ENCODE measurements at regions not wholly inside any gene's neighbourhood (a gene's known extent, or its start where the extent isn't known, plus 50 kb on each side); places are given as distances from the start of the nearest gene placed in this dataset.
"Not testable (repeated sequence)": the region's sequence is repeated elsewhere in the genome, so short reads cannot be mapped to it uniquely, and the experiment has no call there.

GRCh38 chr1:221279146-221279545 lies 399.9 kb downstream of the HLX start (continued):
- TF ChIP-seq CTCF (IDR thresholded peaks at IDR 0.05; ENCODE audit: poor library complexity, severe bottlenecking) = no peak

GRCh38 chr1:221283532-221283931 lies 404.3 kb downstream of the HLX start:
- TF ChIP-seq RAD21 (conservative IDR thresholded peaks at IDR 0.05) = no peak
- no peak for TF ChIP-seq SMC3 (conservative IDR thresholded peaks at IDR 0.05; ENCODE audit: poor library complexity)
- Histone ChIP-seq H3K9me3 (ENCODE audit: low read length) (no peaks in the 10 kb centered on the region), H3K9me2 (ENCODE audit: insufficient read depth, low read length) (no peaks in the 10 kb centered on the region), H3K4me2 (ENCODE audit: low read length) (peak overlapping the region; percentile 10), H3K4me3 (ENCODE audit: low read length) (no peak overlapping the region), H3K9ac (ENCODE audit: low read length) (no peak overlapping the region), H3K79me2 (replicated peaks; ENCODE audit: insufficient read depth, low read length) (no peaks in the 10 kb centered on the region), H3K36me3 (ENCODE audit: insufficient read depth, low read length) (no peaks in the 10 kb centered on the region), H3F3A (ENCODE audit: insufficient read depth, low read length, poor library complexity, severe bottlenecking) (no peaks in the 10 kb centered on the region), H2AFZ (ENCODE audit: low read depth, low read length) (no peak overlapping the region), H3K27me3 (ENCODE audit: insufficient read depth, low read depth, low read length) (no peaks in the 10 kb centered on the region), H3K27ac (ENCODE audit: low read length) (no peak overlapping the region), H4K20me1 (ENCODE audit: insufficient read depth) (no peaks in the 10 kb centered on the region)

GRCh38 chr1:221284028-221284427 lies 404.8 kb downstream of the HLX start:
- H3K9me3 ChIP-seq (ENCODE audit: low read length) = no peaks in the 10 kb centered on the region
- no peaks in the 10 kb centered on the region for H3F3A ChIP-seq (ENCODE audit: insufficient read depth, low read length, poor library complexity, severe bottlenecking)
- H3K9me2 ChIP-seq (ENCODE audit: insufficient read depth, low read length) = no peaks in the 10 kb centered on the region
- H4K20me1 ChIP-seq (ENCODE audit: insufficient read depth) = no peaks in the 10 kb centered on the region
- no peak overlapping the region for H3K9ac ChIP-seq (ENCODE audit: low read length)
- no peak overlapping the region for H3K27ac ChIP-seq (ENCODE audit: low read length)
- H3K27me3 ChIP-seq (ENCODE audit: insufficient read depth, low read depth, low read length) = no peaks in the 10 kb centered on the region
- no peak overlapping the region for H2AFZ ChIP-seq (ENCODE audit: low read depth, low read length)
- no peaks in the 10 kb centered on the region for H3K36me3 ChIP-seq (ENCODE audit: insufficient read depth, low read length)
- H3K4me2 ChIP-seq (ENCODE audit: low read length) = peak overlapping the region; percentile 10
- no peaks in the 10 kb centered on the region for H3K79me2 ChIP-seq (replicated peaks; ENCODE audit: insufficient read depth, low read length)
- no peak for TF ChIP-seq MXI1 (conservative IDR thresholded peaks at IDR 0.05; ENCODE audit: poor library complexity, severe bottlenecking)
- TF ChIP-seq EZH2 (IDR thresholded peaks at IDR 0.05; ENCODE audit: borderline replicate concordance, insufficient read depth, low read length, poor library complexity, severe bottlenecking) = no peak
- no peak for TF ChIP-seq CTCF (IDR thresholded peaks at IDR 0.05; ENCODE audit: poor library complexity, severe bottlenecking)
- peak; percentile 17 for TF ChIP-seq POLR2AphosphoS5 (IDR thresholded peaks at IDR 0.05)
- no peak for TF ChIP-seq RAD21 (conservative IDR thresholded peaks at IDR 0.05)
- peak; percentile 49 for TF ChIP-seq EP300 (conservative IDR thresholded peaks at IDR 0.05; ENCODE audit: poor library complexity, severe bottlenecking)
- peak; percentile 39 for TF ChIP-seq REST (IDR thresholded peaks at IDR 0.05; ENCODE audit: borderline replicate concordance)
- no peak for TF ChIP-seq SMC3 (conservative IDR thresholded peaks at IDR 0.05; ENCODE audit: poor library complexity)
- no peak for TF ChIP-seq TAF1 (IDR thresholded peaks at IDR 0.05; ENCODE audit: low read depth)
- H3K4me3 ChIP-seq (ENCODE audit: low read length) = no peak overlapping the region

- H3K9me3 ChIP-seq (ENCODE audit: low read length); H3K9ac ChIP-seq (ENCODE audit: low read length); H3K36me3 ChIP-seq (ENCODE audit: insufficient read depth, low read length); H3K9me2 ChIP-seq (ENCODE audit: insufficient read depth, low read length); H2AFZ ChIP-seq (ENCODE audit: low read depth, low read length); H3K4me3 ChIP-seq (ENCODE audit: low read length); H3K27me3 ChIP-seq (ENCODE audit: insufficient read depth, low read depth, low read length); H3K27ac ChIP-seq (ENCODE audit: low read length); H3K4me2 ChIP-seq (ENCODE audit: low read length); H4K20me1 ChIP-seq (ENCODE audit: insufficient read depth); H3F3A ChIP-seq (ENCODE audit: insufficient read depth, low read length, poor library complexity, severe bottlenecking); H3K79me2 ChIP-seq (replicated peaks; ENCODE audit: insufficient read depth, low read length): not testable (repeated sequence)
Observed at GRCh38 chr1:221284991-221285390, 405.7 kb downstream of the HLX start.

GRCh38 chr1:221285458-221286210 lies 406.4 kb downstream of the HLX start:
- H3K9me2 ChIP-seq (ENCODE audit: insufficient read depth, low read length); H3K27me3 ChIP-seq (ENCODE audit: insufficient read depth, low read depth, low read length); H3K4me2 ChIP-seq (ENCODE audit: low read length); H3K9ac ChIP-seq (ENCODE audit: low read length); H3K4me3 ChIP-seq (ENCODE audit: low read length); H3F3A ChIP-seq (ENCODE audit: insufficient read depth, low read length, poor library complexity, severe bottlenecking); H3K9me3 ChIP-seq (ENCODE audit: low read length); H4K20me1 ChIP-seq (ENCODE audit: insufficient read depth); H2AFZ ChIP-seq (ENCODE audit: low read depth, low read length); H3K79me2 ChIP-seq (replicated peaks; ENCODE audit: insufficient read depth, low read length); H3K27ac ChIP-seq (ENCODE audit: low read length); H3K36me3 ChIP-seq (ENCODE audit: insufficient read depth, low read length): not testable (repeated sequence)
